Glutamatergic neuron (in vitro differentiated cells): ENCODE measurements at regions not wholly inside any gene's neighbourhood (a gene's known extent, or its start where the extent isn't known, plus 50 kb on each side); places are given as distances from the start of the nearest gene placed in this dataset.

Source experiments
- DNase-seq: peaks from one replicate; pipeline ENCODE4 v3.0.0; 2022
- H3K27ac Mint-ChIP-seq: one replicate; pipeline ENCODE4 v1.8.0; 2020; ENCODE audit warnings: mild to moderate bottlenecking, mixed read lengths, inconsistent platforms; ENCODE audit not compliant: unreplicated experiment
- H3K27me3 Mint-ChIP-seq: one replicate; pipeline ENCODE4 v1.8.0; 2020; ENCODE audit warnings: mild to moderate bottlenecking, moderate library complexity, mixed read lengths, inconsistent platforms; ENCODE audit not compliant: unreplicated experiment
- H3K36me3 Mint-ChIP-seq: one replicate; pipeline ENCODE4 v1.8.0; 2020; ENCODE audit warnings: mild to moderate bottlenecking, mixed read lengths, inconsistent platforms; ENCODE audit not compliant: unreplicated experiment
- H3K4me1 Mint-ChIP-seq: one replicate; pipeline ENCODE4 v1.8.0; 2020; ENCODE audit warnings: mild to moderate bottlenecking, low read depth, mixed read lengths, inconsistent platforms; ENCODE audit not compliant: unreplicated experiment
- H3K4me3 Mint-ChIP-seq: one replicate; pipeline ENCODE4 v1.8.0; 2020; ENCODE audit warnings: mild to moderate bottlenecking, mixed read lengths, inconsistent platforms; ENCODE audit not compliant: unreplicated experiment
- H3K9me3 Mint-ChIP-seq: one replicate; pipeline ENCODE4 v1.8.0; 2020; ENCODE audit warnings: mild to moderate bottlenecking, moderate library complexity, mixed read lengths, inconsistent platforms; ENCODE audit not compliant: unreplicated experiment
- CTCF ChIP-seq: fragments of 200-600 bp; sonication (generic); IDR thresholded peaks from one replicate; pipeline ENCODE4 v1.5.0; 2021; ENCODE audit not compliant: partially characterized antibody, unreplicated experiment

DNA sequence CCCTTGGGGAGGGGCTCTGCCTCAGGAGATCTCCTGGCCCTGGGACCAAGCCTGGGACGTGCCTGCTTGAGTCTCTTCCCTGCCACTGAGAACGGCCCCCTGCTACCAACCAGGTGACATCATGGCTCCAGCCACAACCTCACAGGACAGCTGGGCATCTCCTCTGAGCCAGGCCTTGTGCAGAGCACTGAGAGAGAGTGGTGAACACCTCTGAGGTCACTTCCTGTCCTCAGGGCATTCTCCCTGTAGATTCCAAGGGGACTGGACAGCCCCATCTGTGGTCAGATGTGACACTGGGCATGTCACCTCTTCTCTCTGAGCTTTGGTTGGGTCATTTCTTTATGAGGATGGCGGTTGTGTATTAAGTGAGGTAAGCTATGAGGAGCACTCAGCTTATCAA lies 172.0 kb downstream of the MELK start:
- H3K36me3 Mint-ChIP-seq = no peaks in the 10 kb centered on the region
- no peak for DNase-seq
- H3K4me1 Mint-ChIP-seq = peaks cover 7% of the 10 kb centered on the region
- peaks cover 19% of the 10 kb centered on the region for H3K27me3 Mint-ChIP-seq
- no peak overlapping the region for H3K27ac Mint-ChIP-seq
- H3K4me3 Mint-ChIP-seq = no peak overlapping the region
- no peak for TF ChIP-seq CTCF
- H3K9me3 Mint-ChIP-seq = peaks cover 8% of the 10 kb centered on the region

DNA sequence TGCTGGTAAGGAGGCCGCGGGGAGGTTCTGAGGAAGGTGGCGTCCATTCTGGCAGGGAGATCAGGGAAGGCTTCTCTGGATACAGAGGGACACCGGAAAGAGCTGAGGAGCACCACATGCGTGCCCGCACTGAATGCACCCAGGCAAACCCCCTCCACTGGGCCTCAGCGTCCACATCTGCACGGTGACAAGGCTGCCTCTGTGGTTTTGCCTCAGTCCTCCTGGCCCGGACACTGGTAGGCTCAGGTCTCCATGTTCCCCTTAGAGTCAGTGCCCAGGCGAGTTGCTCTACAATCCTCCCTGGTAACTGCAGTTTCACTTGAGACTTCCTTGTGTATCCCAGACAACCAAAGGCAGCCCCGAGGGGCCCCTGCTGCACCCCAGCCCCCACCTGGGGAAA lies 173.3 kb downstream of the MELK start:
- peaks cover 4% of the 10 kb centered on the region for H3K9me3 Mint-ChIP-seq
- peaks cover 12% of the 10 kb centered on the region for H3K27me3 Mint-ChIP-seq
- no peak for DNase-seq
- TF ChIP-seq CTCF = no peak
- no peak overlapping the region for H3K27ac Mint-ChIP-seq
- H3K4me3 Mint-ChIP-seq = no peak overlapping the region
- no peaks in the 10 kb centered on the region for H3K36me3 Mint-ChIP-seq
- peaks cover 6% of the 10 kb centered on the region for H3K4me1 Mint-ChIP-seq

DNA sequence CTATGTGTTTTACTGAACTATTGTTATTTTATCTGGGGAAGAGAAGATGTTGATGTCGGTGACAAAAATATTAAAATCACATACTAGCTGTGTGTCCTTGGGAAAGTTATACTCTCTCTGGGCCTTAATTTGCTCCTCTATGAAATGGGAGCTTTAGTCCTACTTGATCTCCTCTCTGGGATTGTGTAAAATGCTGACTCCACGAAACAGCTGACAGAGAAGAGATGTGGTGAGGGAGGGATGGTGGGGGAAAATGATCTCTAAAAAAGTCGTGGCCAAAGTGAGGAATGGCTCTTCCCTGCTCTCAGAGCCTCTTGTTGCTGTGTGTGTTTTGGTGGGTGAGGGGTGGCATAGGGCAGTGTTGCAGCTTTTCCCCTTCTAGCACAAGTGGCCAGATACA lies 173.7 kb downstream of the MELK start:
- peaks cover 12% of the 10 kb centered on the region for H3K27me3 Mint-ChIP-seq

DNA sequence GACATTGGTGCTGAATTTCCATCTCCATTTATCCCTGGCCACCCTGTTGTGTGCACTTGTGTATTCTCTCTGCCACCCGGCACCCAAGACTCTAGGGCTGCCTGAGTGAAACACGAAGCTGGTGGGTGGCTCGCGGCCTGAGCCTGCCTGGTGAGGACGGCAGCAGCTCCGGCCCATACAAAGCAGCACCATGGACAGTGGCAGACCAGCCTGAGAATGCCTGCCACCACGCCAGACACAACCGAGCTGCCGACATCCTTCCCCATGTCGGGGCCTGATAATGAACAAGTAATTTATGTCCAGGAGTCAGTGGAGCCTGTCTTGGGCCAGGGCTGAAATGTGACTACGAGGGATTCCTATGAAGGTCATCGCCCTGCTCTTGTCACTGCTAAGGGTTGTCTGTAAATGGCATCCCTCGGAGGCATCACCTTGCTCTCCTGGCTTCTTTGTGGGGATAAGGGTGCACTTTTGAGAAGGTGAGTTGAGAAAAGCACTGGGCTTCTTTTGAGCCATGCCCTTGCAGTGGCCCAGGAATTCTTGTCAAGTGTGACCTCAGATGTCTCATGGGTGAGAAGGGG lies 175.7 kb downstream of the MELK start:
- H3K36me3 Mint-ChIP-seq = no peaks in the 10 kb centered on the region
- no peak overlapping the region for H3K4me3 Mint-ChIP-seq
- H3K27ac Mint-ChIP-seq = no peak overlapping the region
- peaks cover 4% of the 10 kb centered on the region for H3K9me3 Mint-ChIP-seq
- no peak for TF ChIP-seq CTCF
- peaks cover 2% of the 10 kb centered on the region for H3K4me1 Mint-ChIP-seq
- peaks cover 8% of the 10 kb centered on the region for H3K27me3 Mint-ChIP-seq
- DNase-seq = no peak

More for the DNA sequence above, 173.7 kb downstream of the MELK start:
- Mint-ChIP-seq H3K36me3 (no peaks in the 10 kb centered on the region), H3K4me1 (peaks cover 6% of the 10 kb centered on the region), H3K9me3 (peaks cover 4% of the 10 kb centered on the region), H3K4me3 (no peak overlapping the region), H3K27ac (no peak overlapping the region)
- TF ChIP-seq CTCF = no peak
- no peak for DNase-seq

GRCh38 chr9:36749461-36749860 lies 176.8 kb downstream of the MELK start:
- no peaks in the 10 kb centered on the region for H3K4me1 Mint-ChIP-seq
- peaks cover 12% of the 10 kb centered on the region for H3K27me3 Mint-ChIP-seq
- H3K9me3 Mint-ChIP-seq = peaks cover 4% of the 10 kb centered on the region
- H3K27ac Mint-ChIP-seq = no peak overlapping the region
- no peak overlapping the region for H3K4me3 Mint-ChIP-seq
- DNase-seq = no peak
- H3K36me3 Mint-ChIP-seq = no peaks in the 10 kb centered on the region
- no peak for TF ChIP-seq CTCF
